SK-N-MC (cell line): ENCODE measurements at regions not wholly inside any gene's neighbourhood (a gene's known extent, or its start where the extent isn't known, plus 50 kb on each side); places are given as distances from the start of the nearest gene placed in this dataset.

Experiments used
- DNase-seq: peaks from one replicate; pipeline ENCODE4 v3.0.0-alpha.2; 2011; ENCODE audit warnings: low read depth, low spot score
- H3K27ac ChIP-seq: fragments of 200-600 bp; sonication (generic); 2 replicates; pipeline ENCODE4 v1.5.1; 2016; ENCODE audit warnings: mixed run types
- H3K36me3 ChIP-seq: fragments of 200-600 bp; sonication (generic); 2 replicates; pipeline ENCODE4 v1.6.1; 2017; ENCODE audit warnings: antibody characterized with exemption, low read length, mixed read lengths; ENCODE audit not compliant: insufficient read depth
- H3K4me3 ChIP-seq: fragments of 200-600 bp; sonication (generic); 2 replicates; pipeline ENCODE4 v1.5.1; 2016
- H3K9ac ChIP-seq: fragments of 200-600 bp; sonication (generic); 2 replicates; pipeline ENCODE4 v1.8.0; 2017; ENCODE audit warnings: mixed run types, mixed read lengths; ENCODE audit not compliant: insufficient read length
- H3K9me3 ChIP-seq: fragments of 200-600 bp; sonication (generic); 2 replicates; pipeline ENCODE4 v1.6.1; 2017; ENCODE audit warnings: low read depth, mild to moderate bottlenecking, antibody characterized with exemption, low read length, moderate library complexity, mixed read lengths
- EZH2 ChIP-seq: fragments of 200-600 bp; sonication (generic); IDR thresholded peaks from one replicate; pipeline ENCODE4 v1.6.1; 2017; ENCODE audit warnings: antibody characterized with exemption
- FOXP2 ChIP-seq: optimal IDR thresholded peaks from 2 replicates; pipeline ENCODE3; 2011; ENCODE audit warnings: mild to moderate bottlenecking, moderate library complexity; ENCODE audit not compliant: insufficient read depth; ENCODE audit errors: extremely low read length, control extremely low read depth
- POLR2AphosphoS5 ChIP-seq: IDR thresholded peaks from 2 replicates; pipeline ENCODE4 v1.6.1; 2012; ENCODE audit warnings: mild to moderate bottlenecking, low read depth, low read length, borderline replicate concordance

DNA sequence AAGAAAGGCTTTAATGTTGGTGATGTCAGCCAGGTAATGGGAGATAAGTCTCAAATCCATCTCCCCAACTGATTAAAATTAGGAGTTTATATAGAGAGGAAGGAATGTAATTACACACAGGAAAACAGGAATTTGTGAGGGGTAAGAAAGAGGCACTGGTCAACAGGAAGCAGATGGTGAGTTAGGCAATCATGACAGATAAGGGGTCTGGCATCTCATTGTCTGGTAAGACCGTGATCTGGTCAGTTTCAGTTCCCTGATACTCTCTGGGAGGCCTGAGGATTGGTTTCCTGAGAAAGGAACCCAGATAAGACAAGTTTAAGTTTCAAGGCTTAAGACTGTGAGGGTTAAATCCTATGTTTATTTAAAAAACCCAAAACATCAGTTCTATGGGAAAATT lies 414.7 kb upstream of the ARRDC4 start:
- Histone ChIP-seq H3K9ac (no peak overlapping the region), H3K9me3 (no peaks in the 10 kb centered on the region), H3K27ac (no peak overlapping the region), H3K4me3 (no peak overlapping the region), H3K36me3 (no peaks in the 10 kb centered on the region)
- TF ChIP-seq POLR2AphosphoS5 (no peak), FOXP2 (no peak), EZH2 (no peak)
- no peak for DNase-seq

DNA sequence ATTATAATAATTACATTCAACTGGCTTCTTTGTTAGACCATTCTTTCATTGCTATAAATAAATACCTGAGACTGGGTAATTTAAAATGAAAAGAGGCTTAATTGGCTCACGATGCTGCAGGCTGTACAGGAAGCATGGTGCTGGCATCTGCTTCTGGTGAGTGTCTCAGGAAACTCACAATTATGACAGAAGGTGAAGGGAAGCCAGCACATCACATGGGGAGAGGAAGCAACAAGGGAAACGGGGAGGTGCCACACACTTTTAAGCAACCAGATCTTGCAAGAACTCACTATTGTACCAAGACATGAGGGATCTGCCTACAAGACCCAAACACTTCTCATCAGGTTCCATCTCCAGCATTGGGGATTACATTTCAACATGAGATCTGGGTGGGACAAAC lies 413.1 kb upstream of the ARRDC4 start:
- Histone ChIP-seq H3K36me3 (no peaks in the 10 kb centered on the region), H3K9ac (no peak overlapping the region), H3K9me3 (no peaks in the 10 kb centered on the region), H3K27ac (no peak overlapping the region), H3K4me3 (no peak overlapping the region)
- no peak for TF ChIP-seq POLR2AphosphoS5
- no peak for TF ChIP-seq FOXP2
- TF ChIP-seq EZH2: no peak
- DNase-seq: no peak

DNA sequence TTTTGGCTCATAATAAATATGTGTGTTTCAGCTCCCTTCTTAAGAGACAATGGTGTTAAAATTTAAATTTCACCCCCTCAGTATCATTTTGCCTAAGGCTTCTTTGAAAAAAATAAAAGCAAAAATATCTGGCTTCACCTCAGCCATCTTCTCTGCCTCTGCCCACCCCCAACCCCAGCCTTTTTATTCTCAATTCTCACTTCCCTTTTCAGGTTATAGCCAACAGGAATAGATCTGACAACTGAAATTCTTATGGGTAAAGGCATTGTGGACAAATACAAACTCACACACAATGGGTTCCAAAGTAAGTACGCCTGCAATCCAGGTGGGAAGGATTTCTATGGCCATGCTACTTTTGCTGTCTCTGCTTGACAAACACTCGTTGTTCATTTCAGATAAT lies 399.0 kb upstream of the ARRDC4 start:
- Histone ChIP-seq H3K9ac (no peak overlapping the region), H3K27ac (no peak overlapping the region), H3K36me3 (no peaks in the 10 kb centered on the region), H3K4me3 (no peak overlapping the region), H3K9me3 (no peaks in the 10 kb centered on the region)
- no peak for TF ChIP-seq EZH2
- no peak for TF ChIP-seq POLR2AphosphoS5
- TF ChIP-seq FOXP2: no peak
- DNase-seq: no peak

GRCh38 chr15:97563516-97563915 lies 397.0 kb upstream of the ARRDC4 start:
- no peak for DNase-seq
- H3K36me3 ChIP-seq: no peaks in the 10 kb centered on the region
- no peak overlapping the region for H3K4me3 ChIP-seq
- no peaks in the 10 kb centered on the region for H3K9me3 ChIP-seq
- no peak overlapping the region for H3K27ac ChIP-seq
- H3K9ac ChIP-seq: no peak overlapping the region
- no peak for TF ChIP-seq EZH2
- TF ChIP-seq POLR2AphosphoS5: no peak
- TF ChIP-seq FOXP2: no peak

DNA sequence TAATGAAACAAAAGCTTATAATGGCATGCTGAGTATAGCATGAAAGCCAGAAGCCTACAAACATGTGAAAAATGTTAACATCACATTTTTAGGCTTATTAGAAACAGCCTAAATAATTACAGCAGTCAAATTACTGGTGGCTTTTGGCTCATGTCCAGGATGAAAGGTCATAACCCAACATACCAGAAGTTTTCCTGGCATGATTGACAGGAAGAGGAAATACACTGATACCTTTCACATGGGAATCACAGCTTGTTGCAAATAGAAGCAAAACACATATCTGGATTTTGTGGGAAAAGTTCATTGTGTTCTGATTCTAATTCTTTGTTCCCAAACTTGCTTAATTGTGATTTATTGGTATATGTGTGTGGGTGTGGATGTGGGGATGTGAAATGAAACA lies 393.5 kb upstream of the ARRDC4 start:
- DNase-seq: no peak
- Histone ChIP-seq H3K36me3 (no peaks in the 10 kb centered on the region), H3K9ac (no peak overlapping the region), H3K9me3 (no peaks in the 10 kb centered on the region), H3K27ac (no peak overlapping the region), H3K4me3 (no peak overlapping the region)
- TF ChIP-seq FOXP2: no peak
- TF ChIP-seq POLR2AphosphoS5: no peak
- TF ChIP-seq EZH2: no peak

DNA sequence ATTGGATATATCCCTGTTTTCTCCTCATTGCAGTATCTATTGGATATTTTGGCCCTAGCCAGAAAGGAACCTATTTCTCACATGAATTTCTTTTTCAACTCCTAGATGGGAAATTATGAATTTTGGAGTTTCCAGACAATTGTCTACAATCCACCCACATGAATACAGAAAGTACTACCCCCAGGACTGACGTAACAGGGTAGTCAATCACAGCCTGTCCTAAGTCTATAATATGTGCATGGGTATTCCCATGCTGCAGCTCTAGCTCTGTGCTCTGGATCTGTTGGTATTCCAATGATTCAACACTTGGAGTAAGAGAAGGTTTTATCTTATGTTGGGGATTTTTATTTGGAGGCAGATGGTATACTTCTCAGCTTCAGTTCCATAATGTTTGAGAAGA lies 393.1 kb upstream of the ARRDC4 start:
- TF ChIP-seq POLR2AphosphoS5: no peak
- no peak for TF ChIP-seq FOXP2
- TF ChIP-seq EZH2: no peak
- no peak overlapping the region for H3K9ac ChIP-seq
- no peak overlapping the region for H3K4me3 ChIP-seq
- H3K36me3 ChIP-seq: no peaks in the 10 kb centered on the region
- no peaks in the 10 kb centered on the region for H3K9me3 ChIP-seq
- H3K27ac ChIP-seq: no peak overlapping the region
- no peak for DNase-seq

DNA sequence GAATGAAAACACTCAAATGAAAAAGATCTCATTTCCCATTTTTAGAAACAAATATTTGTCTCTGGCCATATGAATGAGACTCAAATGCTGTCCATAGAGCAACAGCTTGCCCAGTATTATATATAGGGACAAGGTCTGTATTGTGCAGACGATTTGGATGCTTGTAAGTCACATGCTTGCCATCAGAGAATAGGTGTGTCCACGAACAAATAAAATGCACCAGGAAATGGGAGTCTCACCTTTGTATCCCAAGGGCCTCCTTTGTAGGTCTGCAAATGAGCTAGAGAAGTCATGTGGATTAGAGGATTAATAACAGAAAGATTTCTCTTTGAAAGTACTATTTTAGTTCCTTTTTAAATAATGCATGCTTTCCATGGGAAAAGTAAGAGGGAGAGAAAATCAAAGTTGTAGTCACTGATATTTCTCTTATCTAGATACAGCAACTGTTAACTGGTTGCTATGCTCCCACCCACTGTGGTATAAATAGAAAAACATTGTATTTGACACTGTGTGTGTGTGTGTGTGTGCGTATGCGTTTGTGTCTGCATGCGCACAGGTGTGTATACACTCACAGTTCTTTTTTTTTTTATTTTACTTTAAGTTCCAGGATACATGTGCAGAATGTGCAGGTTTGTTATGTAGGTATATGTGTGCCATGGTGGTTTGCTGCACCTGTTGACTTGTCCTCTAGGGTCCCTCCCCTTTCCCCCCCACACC lies 383.4 kb upstream of the ARRDC4 start:
- H3K4me3 ChIP-seq: no peak overlapping the region

GRCh38 chr15:97585408-97585807 lies 375.1 kb upstream of the ARRDC4 start:
- H3K9ac ChIP-seq: no peak overlapping the region
- H3K4me3 ChIP-seq: no peak overlapping the region
- TF ChIP-seq FOXP2: no peak
- no peak for TF ChIP-seq EZH2
- TF ChIP-seq POLR2AphosphoS5: no peak
- no peak for DNase-seq
- H3K9me3 ChIP-seq: no peaks in the 10 kb centered on the region
- H3K27ac ChIP-seq: no peak overlapping the region
- H3K36me3 ChIP-seq: no peaks in the 10 kb centered on the region

More for the DNA sequence above, 383.4 kb upstream of the ARRDC4 start:
- Histone ChIP-seq H3K27ac (no peak overlapping the region), H3K9ac (no peak overlapping the region), H3K9me3 (no peaks in the 10 kb centered on the region), H3K36me3 (no peaks in the 10 kb centered on the region)
- DNase-seq: no peak
- TF ChIP-seq FOXP2 (no peak), POLR2AphosphoS5 (no peak), EZH2 (no peak)

DNA sequence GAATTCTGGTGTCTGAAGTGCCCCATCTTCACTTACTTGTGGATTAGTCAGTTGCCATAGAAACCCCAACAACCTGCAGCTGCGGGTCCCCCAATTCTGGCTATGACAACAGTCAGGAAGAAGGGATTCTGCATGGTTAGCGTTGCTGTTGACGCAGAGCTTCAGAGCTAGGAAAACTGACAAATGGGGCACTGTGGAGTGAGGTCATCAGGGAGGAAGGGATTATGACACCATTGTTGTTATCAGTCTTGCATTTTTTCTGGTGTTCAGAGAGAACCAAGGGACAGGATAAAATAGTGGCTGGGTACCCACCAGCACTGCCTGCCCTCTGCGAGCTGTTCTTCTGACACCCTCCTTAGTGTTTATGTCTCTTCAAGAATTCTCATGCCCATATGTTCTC lies 367.7 kb upstream of the ARRDC4 start:
- H3K4me3 ChIP-seq: no peak overlapping the region
- H3K9ac ChIP-seq: no peak overlapping the region
- no peak overlapping the region for H3K27ac ChIP-seq
- DNase-seq: no peak
- TF ChIP-seq EZH2 (no peak), FOXP2 (no peak)
- H3K36me3 ChIP-seq: no peaks in the 10 kb centered on the region
- H3K9me3 ChIP-seq: no peaks in the 10 kb centered on the region
